ENCODE measurements at regions not wholly inside any gene's neighbourhood (a gene's known extent, or its start where the extent isn't known, plus 50 kb on each side); places are given as distances from the start of the nearest gene placed in this dataset.

DNA sequence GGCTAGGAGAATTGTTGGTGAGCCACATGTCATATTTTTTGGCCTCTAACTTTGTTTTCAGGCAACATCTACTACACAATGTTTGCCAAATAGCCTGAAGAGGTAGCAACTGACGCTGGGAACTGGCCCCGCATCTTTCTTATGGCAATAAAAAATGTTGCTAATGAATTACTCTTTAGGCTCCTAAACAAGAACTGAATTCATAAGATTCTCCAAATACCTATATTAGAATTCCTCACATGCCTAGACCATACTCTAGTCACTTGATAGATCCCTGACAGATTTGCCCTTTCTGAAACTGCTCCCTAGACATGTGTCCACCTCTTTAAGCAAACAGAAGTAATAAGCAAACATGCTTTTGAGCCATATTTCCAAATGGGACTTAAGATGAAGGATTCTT, 209.0 kb upstream of the ATXN7L3B start:
- ChIA-PET CTCF (no interaction called here), POLR2A (no interaction called here)
- no peak for DNase-seq (ENCODE audit: low read depth, low spot score)
- no peaks in the 10 kb centered on the region for H3K36me3 ChIP-seq (ENCODE audit: control insufficient read depth, insufficient read depth, low read length)
- H3K4me1 ChIP-seq (ENCODE audit: control insufficient read depth, insufficient read depth, low read length), result no peaks in the 10 kb centered on the region
- in situ Hi-C loops (cut with HindIII; ENCODE audit: low pct_unique_long_range_greater_than_20kb, low sequenced_read_pairs) (no loop called here), intact Hi-C loops (cut with micrococcal nuclease; ENCODE audit: unreplicated experiment) (no loop called here)
- TF ChIP-seq TCF7L2 (IDR thresholded peaks at IDR 0.05; ENCODE audit: low read depth, low read length) (no peak), REST (IDR thresholded peaks at IDR 0.05; ENCODE audit: insufficient read depth in 1 of 2, low read depth in 2 of 2, low read length in 1 of 2) (no peak), SIN3A (IDR thresholded peaks at IDR 0.05; ENCODE audit: borderline replicate concordance, insufficient read depth, low read depth, low read length) (no peak), POLR2AphosphoS5 (IDR thresholded peaks at IDR 0.05; ENCODE audit: low read depth, low read length) (no peak), CTCF (IDR thresholded peaks at IDR 0.05) (no peak)
- H3K4me3 ChIP-seq (ENCODE audit: low read depth in 2 of 2, low read length in 2 of 2), result no peak overlapping the region
- no peaks in the 10 kb centered on the region for H3K27me3 ChIP-seq (ENCODE audit: control insufficient read depth, insufficient read depth, low read length)
- no peak overlapping the region for H3K27ac ChIP-seq (ENCODE audit: low read length)
- no peak for ATAC-seq
- no peaks in the 10 kb centered on the region; the same call in 1 of the 2 replicates for H3K9me3 ChIP-seq (ENCODE audit: control insufficient read depth, insufficient read depth, low read depth, low read length)
- BruUV-seq (replicated peaks), result no TSS peak

GRCh38 chr12:74334780-74335179, 202.9 kb upstream of the ATXN7L3B start:
- no peak overlapping the region for H3K27ac ChIP-seq (ENCODE audit: low read length)
- TF ChIP-seq POLR2AphosphoS5 (IDR thresholded peaks at IDR 0.05; ENCODE audit: low read depth, low read length) (no peak), CTCF (IDR thresholded peaks at IDR 0.05) (no peak), REST (IDR thresholded peaks at IDR 0.05; ENCODE audit: insufficient read depth in 1 of 2, low read depth in 2 of 2, low read length in 1 of 2) (no peak), SIN3A (IDR thresholded peaks at IDR 0.05; ENCODE audit: borderline replicate concordance, insufficient read depth, low read depth, low read length) (no peak), TCF7L2 (IDR thresholded peaks at IDR 0.05; ENCODE audit: low read depth, low read length) (no peak)
- no peaks in the 10 kb centered on the region for H3K36me3 ChIP-seq (ENCODE audit: control insufficient read depth, insufficient read depth, low read length)
- CTCF ChIA-PET, result no interaction called here
- BruUV-seq (replicated peaks), result no TSS peak
- H3K4me3 ChIP-seq (ENCODE audit: low read depth in 2 of 2, low read length in 2 of 2), result no peak overlapping the region
- DNase-seq (ENCODE audit: low read depth, low spot score) (no peak), ATAC-seq (no peak)
- peaks cover 4% of the 10 kb centered on the region; the same call in 1 of the 2 replicates for H3K9me3 ChIP-seq (ENCODE audit: control insufficient read depth, insufficient read depth, low read depth, low read length)
- intact Hi-C loops (cut with micrococcal nuclease; ENCODE audit: unreplicated experiment), result no loop called here
- POLR2A ChIA-PET, result no interaction called here
- no peaks in the 10 kb centered on the region for H3K27me3 ChIP-seq (ENCODE audit: control insufficient read depth, insufficient read depth, low read length)
- H3K4me1 ChIP-seq (ENCODE audit: control insufficient read depth, insufficient read depth, low read length), result no peaks in the 10 kb centered on the region
- in situ Hi-C loops (cut with HindIII; ENCODE audit: low pct_unique_long_range_greater_than_20kb, low sequenced_read_pairs), result no loop called here

Data from Panc1 (cell line).